Chondrocyte (in vitro differentiated cells): ENCODE measurements at regions not wholly inside any gene's neighbourhood (a gene's known extent, or its start where the extent isn't known, plus 50 kb on each side); places are given as distances from the start of the nearest gene placed in this dataset.

Experiments
- DNase-seq: peaks from one replicate; pipeline ENCODE4 v3.0.0; 2021; ENCODE audit warnings: mixed read lengths, low spot score
- H3K27ac Mint-ChIP-seq: one replicate; pipeline ENCODE4 v1.8.0; 2021; ENCODE audit warnings: mild to moderate bottlenecking, moderate library complexity, mixed read lengths; ENCODE audit not compliant: unreplicated experiment
- H3K27me3 Mint-ChIP-seq: 2 replicates; pipeline ENCODE4 v1.8.0; 2021; ENCODE audit warnings: low read depth, mixed read lengths
- H3K36me3 Mint-ChIP-seq: 2 replicates; pipeline ENCODE4 v1.8.0; 2021; ENCODE audit warnings: low read depth, mixed read lengths
- H3K4me1 Mint-ChIP-seq: 2 replicates; pipeline ENCODE4 v1.8.0; 2021; ENCODE audit warnings: low read depth, mild to moderate bottlenecking, mixed read lengths
- H3K4me3 Mint-ChIP-seq: one replicate; pipeline ENCODE4 v1.8.0; 2021; ENCODE audit warnings: mild to moderate bottlenecking, moderate library complexity, mixed read lengths; ENCODE audit not compliant: unreplicated experiment
- H3K9me3 Mint-ChIP-seq: 2 replicates; pipeline ENCODE4 v1.8.0; 2021; ENCODE audit warnings: low read depth, mixed read lengths
- CTCF ChIP-seq: fragments of 200-600 bp; sonication (generic); IDR thresholded peaks from 2 replicates; pipeline ENCODE4 v1.5.0; 2021; ENCODE audit warnings: antibody characterized with exemption, mild to moderate bottlenecking, moderate library complexity

- DNase-seq = no peak
- no peaks in the 10 kb centered on the region for H3K27me3 Mint-ChIP-seq
- H3K4me3 Mint-ChIP-seq = no peak overlapping the region
- H3K9me3 Mint-ChIP-seq = peaks cover 23% of the 10 kb centered on the region
- H3K4me1 Mint-ChIP-seq = no peaks in the 10 kb centered on the region
- H3K27ac Mint-ChIP-seq = no peak overlapping the region
- no peaks in the 10 kb centered on the region for H3K36me3 Mint-ChIP-seq
- no peak for TF ChIP-seq CTCF
These were observed 768.3 kb downstream of the SORCS3 start for GRCh38 chr10:105409370-105409769.

GRCh38 chr10:105406488-105406887 lies 765.4 kb downstream of the SORCS3 start:
- Mint-ChIP-seq H3K27ac (no peak overlapping the region), H3K9me3 (peaks cover 23% of the 10 kb centered on the region), H3K27me3 (no peaks in the 10 kb centered on the region), H3K36me3 (no peaks in the 10 kb centered on the region), H3K4me1 (no peaks in the 10 kb centered on the region), H3K4me3 (no peak overlapping the region)
- TF ChIP-seq CTCF = no peak
- no peak for DNase-seq

GRCh38 chr10:105398202-105398601 lies 757.1 kb downstream of the SORCS3 start:
- DNase-seq = no peak
- Mint-ChIP-seq H3K27ac (no peak overlapping the region), H3K9me3 (peaks cover 2% of the 10 kb centered on the region), H3K27me3 (no peaks in the 10 kb centered on the region), H3K4me3 (no peak overlapping the region), H3K36me3 (no peaks in the 10 kb centered on the region), H3K4me1 (no peaks in the 10 kb centered on the region)
- no peak for TF ChIP-seq CTCF

GRCh38 chr10:105391670-105392351 lies 750.7 kb downstream of the SORCS3 start:
- no peaks in the 10 kb centered on the region for H3K27me3 Mint-ChIP-seq
- H3K9me3 Mint-ChIP-seq = peaks cover 10% of the 10 kb centered on the region
- no peaks in the 10 kb centered on the region for H3K36me3 Mint-ChIP-seq
- DNase-seq = no peak
- H3K4me1 Mint-ChIP-seq = no peaks in the 10 kb centered on the region
- no peak for TF ChIP-seq CTCF
- no peak overlapping the region for H3K4me3 Mint-ChIP-seq
- no peak overlapping the region for H3K27ac Mint-ChIP-seq

GRCh38 chr10:105387971-105388370 lies 746.9 kb downstream of the SORCS3 start:
- Mint-ChIP-seq H3K27me3 (no peaks in the 10 kb centered on the region), H3K9me3 (peaks cover 20% of the 10 kb centered on the region), H3K4me1 (no peaks in the 10 kb centered on the region), H3K27ac (no peak overlapping the region), H3K36me3 (no peaks in the 10 kb centered on the region), H3K4me3 (no peak overlapping the region)
- no peak for TF ChIP-seq CTCF
- no peak for DNase-seq
